ENCODE measurements at regions not wholly inside any gene's neighbourhood (a gene's known extent, or its start where the extent isn't known, plus 50 kb on each side); places are given as distances from the start of the nearest gene placed in this dataset.

GRCh38 chr14:40870252-40870651, 736.4 kb upstream of the LRFN5 start:
- ATAC-seq (no peak), DNase-seq (no peak)
- CTCF ChIA-PET: interaction anchor here (1.7 kb wide), 1 partner anchor 9 kb away, joined by 3 read pairs; no protein-coding TSS in a partner anchor
- POLR2A ChIA-PET: no interaction called here
- Mint-ChIP-seq H3K36me3 (ENCODE audit: low read depth) (no peaks in the 10 kb centered on the region), H3K9me3 (ENCODE audit: low read depth) (peaks cover 7% of the 10 kb centered on the region), H3K4me1 (no peaks in the 10 kb centered on the region), H3K27ac (no peak overlapping the region), H3K27me3 (no peaks in the 10 kb centered on the region), H3K4me3 (no peak overlapping the region)
- intact Hi-C loops (cut with DNase I, micrococcal nuclease): no loop called here

GRCh38 chr14:40859055-40859454, 747.6 kb upstream of the LRFN5 start:
- CTCF ChIA-PET: no interaction called here
- no peaks in the 10 kb centered on the region for H3K4me1 Mint-ChIP-seq

GRCh38 chr14:40855343-40855742, 751.3 kb upstream of the LRFN5 start:
- no peaks in the 10 kb centered on the region for H3K27me3 Mint-ChIP-seq
- ChIA-PET POLR2A (no interaction called here), CTCF (no interaction called here)
- DNase-seq: no peak
- no peak overlapping the region for H3K4me3 Mint-ChIP-seq
- H3K36me3 Mint-ChIP-seq (ENCODE audit: low read depth): no peaks in the 10 kb centered on the region
- H3K4me1 Mint-ChIP-seq: no peaks in the 10 kb centered on the region
- no peak overlapping the region for H3K27ac Mint-ChIP-seq
- intact Hi-C loops (cut with DNase I, micrococcal nuclease): no loop called here
- H3K9me3 Mint-ChIP-seq (ENCODE audit: low read depth): peaks cover 7% of the 10 kb centered on the region
- no peak for ATAC-seq

More at GRCh38 chr14:40859055-40859454, 747.6 kb upstream of the LRFN5 start:
- no peak for ATAC-seq
- DNase-seq: no peak
- H3K4me3 Mint-ChIP-seq: no peak overlapping the region
- intact Hi-C loops (cut with DNase I, micrococcal nuclease): no loop called here
- H3K27me3 Mint-ChIP-seq: no peaks in the 10 kb centered on the region
- H3K9me3 Mint-ChIP-seq (ENCODE audit: low read depth): peaks cover 20% of the 10 kb centered on the region
- POLR2A ChIA-PET: interaction anchor here (0.6 kb wide), 1 partner anchor 519 kb away, joined by 3 read pairs; no protein-coding TSS in a partner anchor
- H3K27ac Mint-ChIP-seq: no peak overlapping the region
- no peaks in the 10 kb centered on the region for H3K36me3 Mint-ChIP-seq (ENCODE audit: low read depth)

- Mint-ChIP-seq H3K4me1 (no peaks in the 10 kb centered on the region), H3K27me3 (no peaks in the 10 kb centered on the region), H3K27ac (no peak overlapping the region), H3K4me3 (no peak overlapping the region), H3K9me3 (ENCODE audit: low read depth) (peaks cover 2% of the 10 kb centered on the region), H3K36me3 (ENCODE audit: low read depth) (no peaks in the 10 kb centered on the region)
- ATAC-seq: no peak
- intact Hi-C loops (cut with DNase I, micrococcal nuclease): no loop called here
- ChIA-PET CTCF (no interaction called here), POLR2A (no interaction called here)
- DNase-seq: no peak
Observed at GRCh38 chr14:40850191-40850590, 756.5 kb upstream of the LRFN5 start.

- H3K27ac Mint-ChIP-seq: no peak overlapping the region
- ChIA-PET CTCF (no interaction called here), POLR2A (no interaction called here)
- H3K27me3 Mint-ChIP-seq: no peaks in the 10 kb centered on the region
- H3K4me3 Mint-ChIP-seq: no peak overlapping the region
- intact Hi-C loops (cut with DNase I, micrococcal nuclease): no loop called here
- no peaks in the 10 kb centered on the region for H3K36me3 Mint-ChIP-seq (ENCODE audit: low read depth)
- peaks cover 2% of the 10 kb centered on the region for H3K9me3 Mint-ChIP-seq (ENCODE audit: low read depth)
- no peak for DNase-seq
- ATAC-seq: no peak
- no peaks in the 10 kb centered on the region for H3K4me1 Mint-ChIP-seq
Observed at GRCh38 chr14:40847480-40847879, 759.2 kb upstream of the LRFN5 start.

- CTCF ChIA-PET: no interaction called here
- POLR2A ChIA-PET: no interaction called here
- Mint-ChIP-seq H3K9me3 (ENCODE audit: low read depth) (peaks cover 3% of the 10 kb centered on the region), H3K27ac (no peak overlapping the region), H3K4me3 (no peak overlapping the region), H3K27me3 (no peaks in the 10 kb centered on the region), H3K36me3 (ENCODE audit: low read depth) (no peaks in the 10 kb centered on the region), H3K4me1 (no peaks in the 10 kb centered on the region)
- DNase-seq (no peak), ATAC-seq (no peak)
- intact Hi-C loops (cut with DNase I, micrococcal nuclease): no loop called here
Observed at GRCh38 chr14:40842816-40843215, 763.9 kb upstream of the LRFN5 start.

- POLR2A ChIA-PET: no interaction called here
Observed at GRCh38 chr14:40841886-40842285, 764.8 kb upstream of the LRFN5 start.

GRCh38 chr14:40838601-40839000, 768.1 kb upstream of the LRFN5 start:
- Mint-ChIP-seq H3K27me3 (no peaks in the 10 kb centered on the region), H3K4me1 (no peaks in the 10 kb centered on the region), H3K36me3 (ENCODE audit: low read depth) (no peaks in the 10 kb centered on the region), H3K27ac (no peak overlapping the region), H3K4me3 (no peak overlapping the region), H3K9me3 (ENCODE audit: low read depth) (peaks cover 6% of the 10 kb centered on the region)
- ATAC-seq (no peak), DNase-seq (no peak)
- ChIA-PET CTCF (no interaction called here), POLR2A (no interaction called here)
- intact Hi-C loops (cut with DNase I, micrococcal nuclease): no loop called here

More at GRCh38 chr14:40841886-40842285, 764.8 kb upstream of the LRFN5 start:
- H3K36me3 Mint-ChIP-seq (ENCODE audit: low read depth): no peaks in the 10 kb centered on the region
- no peak for DNase-seq
- intact Hi-C loops (cut with DNase I, micrococcal nuclease): no loop called here
- no peaks in the 10 kb centered on the region for H3K27me3 Mint-ChIP-seq
- no peak overlapping the region for H3K27ac Mint-ChIP-seq
- no peak overlapping the region for H3K4me3 Mint-ChIP-seq
- no peak for ATAC-seq
- H3K4me1 Mint-ChIP-seq: no peaks in the 10 kb centered on the region
- peaks cover 3% of the 10 kb centered on the region for H3K9me3 Mint-ChIP-seq (ENCODE audit: low read depth)
- CTCF ChIA-PET: no interaction called here

- ChIA-PET POLR2A (no interaction called here), CTCF (no interaction called here)
- no peak for ATAC-seq
- no peak overlapping the region for H3K4me3 Mint-ChIP-seq
- H3K4me1 Mint-ChIP-seq: no peaks in the 10 kb centered on the region
- H3K9me3 Mint-ChIP-seq (ENCODE audit: low read depth): peaks cover 7% of the 10 kb centered on the region
- intact Hi-C loops (cut with DNase I, micrococcal nuclease): no loop called here
- no peak overlapping the region for H3K27ac Mint-ChIP-seq
- H3K27me3 Mint-ChIP-seq: no peaks in the 10 kb centered on the region
- H3K36me3 Mint-ChIP-seq (ENCODE audit: low read depth): no peaks in the 10 kb centered on the region
- no peak for DNase-seq
Observed at GRCh38 chr14:40806471-40806870, 800.2 kb upstream of the LRFN5 start.

- ChIA-PET POLR2A (no interaction called here), CTCF (no interaction called here)
- no peak for ATAC-seq
- peaks cover 4% of the 10 kb centered on the region for H3K9me3 Mint-ChIP-seq (ENCODE audit: low read depth)
- no peak overlapping the region for H3K4me3 Mint-ChIP-seq
- intact Hi-C loops (cut with DNase I, micrococcal nuclease): no loop called here
- H3K36me3 Mint-ChIP-seq (ENCODE audit: low read depth): no peaks in the 10 kb centered on the region
- no peaks in the 10 kb centered on the region for H3K4me1 Mint-ChIP-seq
- DNase-seq: no peak
- no peaks in the 10 kb centered on the region for H3K27me3 Mint-ChIP-seq
- H3K27ac Mint-ChIP-seq: no peak overlapping the region
Observed at GRCh38 chr14:40796168-40796567, 810.5 kb upstream of the LRFN5 start.

- Mint-ChIP-seq H3K27me3 (no peaks in the 10 kb centered on the region), H3K36me3 (ENCODE audit: low read depth) (no peaks in the 10 kb centered on the region), H3K9me3 (ENCODE audit: low read depth) (peaks cover 3% of the 10 kb centered on the region), H3K4me3 (no peak overlapping the region), H3K27ac (no peak overlapping the region), H3K4me1 (no peaks in the 10 kb centered on the region)
- ATAC-seq (no peak), DNase-seq (no peak)
- POLR2A ChIA-PET: no interaction called here
- CTCF ChIA-PET: interaction anchor here (0.6 kb wide), 1 partner anchor 30 kb away, joined by 3 read pairs; no protein-coding TSS in a partner anchor
- intact Hi-C loops (cut with DNase I, micrococcal nuclease): no loop called here
Observed at GRCh38 chr14:40784860-40785259, 821.8 kb upstream of the LRFN5 start.

- no peaks in the 10 kb centered on the region for H3K4me1 Mint-ChIP-seq
- ChIA-PET POLR2A (no interaction called here), CTCF (no interaction called here)
- intact Hi-C loops (cut with DNase I, micrococcal nuclease): no loop called here
- no peaks in the 10 kb centered on the region for H3K36me3 Mint-ChIP-seq (ENCODE audit: low read depth)
- ATAC-seq (no peak), DNase-seq (no peak)
- H3K27me3 Mint-ChIP-seq: no peaks in the 10 kb centered on the region
- H3K27ac Mint-ChIP-seq: no peak overlapping the region
- no peak overlapping the region for H3K4me3 Mint-ChIP-seq
- peaks cover 2% of the 10 kb centered on the region for H3K9me3 Mint-ChIP-seq (ENCODE audit: low read depth)
Observed at GRCh38 chr14:40762685-40763084, 844.0 kb upstream of the LRFN5 start.

- intact Hi-C loops (cut with DNase I, micrococcal nuclease): no loop called here
- DNase-seq (no peak), ATAC-seq (no peak)
- Mint-ChIP-seq H3K27ac (no peak overlapping the region), H3K36me3 (ENCODE audit: low read depth) (no peaks in the 10 kb centered on the region), H3K9me3 (ENCODE audit: low read depth) (peaks cover 4% of the 10 kb centered on the region), H3K27me3 (no peaks in the 10 kb centered on the region), H3K4me1 (no peaks in the 10 kb centered on the region), H3K4me3 (no peak overlapping the region)
- ChIA-PET CTCF (no interaction called here), POLR2A (no interaction called here)
Observed at GRCh38 chr14:40762177-40762576, 844.5 kb upstream of the LRFN5 start.
